GM18519 (cell line): ENCODE measurements at regions not wholly inside any gene's neighbourhood (a gene's known extent, or its start where the extent isn't known, plus 50 kb on each side); places are given as distances from the start of the nearest gene placed in this dataset.
"Not testable (repeated sequence)": the region's sequence is repeated elsewhere in the genome, so short reads cannot be mapped to it uniquely, and the experiment has no call there.

ENCODE experiments used
- ATAC-seq: cut with Tn5 transposase; IDR thresholded peaks from one replicate; pipeline ENCODE4 v1.9.1; 2021; ENCODE audit warnings: mild to moderate bottlenecking, moderate library complexity; ENCODE audit not compliant: unreplicated experiment, low FRiP score

GRCh38 chr6:141976994-141977393 lies 155.7 kb upstream of the GJE1 start:
- ATAC-seq: no peak

- not testable (repeated sequence) for ATAC-seq
Measured at GRCh38 chr6:141969768-141970415, 162.8 kb upstream of the GJE1 start.

GRCh38 chr6:141969201-141969600 lies 163.5 kb upstream of the GJE1 start:
- ATAC-seq: no peak

GRCh38 chr6:141968632-141969031 lies 164.1 kb upstream of the GJE1 start:
- no peak for ATAC-seq

- no peak for ATAC-seq
Measured at GRCh38 chr6:141965016-141965545, 167.6 kb upstream of the GJE1 start.

- no peak for ATAC-seq
Measured at GRCh38 chr6:141963543-141964295, 169.0 kb upstream of the GJE1 start.

- no peak for ATAC-seq
Measured at GRCh38 chr6:141957271-141957670, 175.5 kb upstream of the GJE1 start.

GRCh38 chr6:141956868-141957267 lies 175.9 kb upstream of the GJE1 start:
- ATAC-seq: no peak

GRCh38 chr6:141956046-141956761 lies 176.5 kb upstream of the GJE1 start:
- ATAC-seq: no peak

- ATAC-seq: no peak
Measured at GRCh38 chr6:141953072-141953471, 179.7 kb upstream of the GJE1 start.

- ATAC-seq: no peak
Measured at GRCh38 chr6:141946502-141946901, 186.2 kb upstream of the GJE1 start.

- ATAC-seq: no peak
Measured at GRCh38 chr6:141938664-141939063, 194.1 kb upstream of the GJE1 start.

- ATAC-seq: no peak
Measured at GRCh38 chr6:141932685-141933084, 200.0 kb upstream of the GJE1 start.

GRCh38 chr6:141926200-141926900 lies 206.4 kb upstream of the GJE1 start:
- ATAC-seq: peak; percentile 68

GRCh38 chr6:141925001-141925400 lies 207.7 kb upstream of the GJE1 start:
- ATAC-seq: no peak

- ATAC-seq: no peak
Measured at GRCh38 chr6:141922898-141923297, 209.8 kb upstream of the GJE1 start.

- not testable (repeated sequence) for ATAC-seq
Measured at GRCh38 chr6:141916682-141917505, 215.8 kb upstream of the GJE1 start.

- ATAC-seq: no peak
Measured at GRCh38 chr6:141914646-141915045, 218.1 kb upstream of the GJE1 start.

- no peak for ATAC-seq
Measured at GRCh38 chr6:141906569-141907080, 226.1 kb upstream of the GJE1 start.

GRCh38 chr6:141890661-141891060 lies 242.1 kb upstream of the GJE1 start:
- no peak for ATAC-seq
